ENCODE measurements at regions not wholly inside any gene's neighbourhood (a gene's known extent, or its start where the extent isn't known, plus 50 kb on each side); places are given as distances from the start of the nearest gene placed in this dataset.

- H3K9me3 ChIP-seq (ENCODE audit: control insufficient read depth, low read length) = no peaks in the 10 kb centered on the region
- no peak overlapping the region for H3K4me3 ChIP-seq (ENCODE audit: low read length)
- intact Hi-C loops (cut with DNase I) = no loop called here
- 71% methylated on average over 6 of the region's 6 CpGs for WGBS
- no peaks in the 10 kb centered on the region for H3K4me1 ChIP-seq (ENCODE audit: control insufficient read depth, insufficient read depth, low read length)
- no peak overlapping the region for H3K27ac ChIP-seq (ENCODE audit: low read length)
- ATAC-seq (no peak), DNase-seq (peak in 1 of 3 donors; percentile 12)
- no peaks in the 10 kb centered on the region for H3K27me3 ChIP-seq (ENCODE audit: control insufficient read depth, insufficient read depth)
These were observed 189.3 kb upstream of the ARG1 start for GRCh38 chr6:131383421-131384411.

GRCh38 chr6:131387562-131388447 lies 185.2 kb upstream of the ARG1 start:
- no peak for DNase-seq
- 45% methylated on average over 5 of the region's 5 CpGs for WGBS
- no peaks in the 10 kb centered on the region for H3K9me3 ChIP-seq (ENCODE audit: control insufficient read depth, low read length)
- no peaks in the 10 kb centered on the region for H3K4me1 ChIP-seq (ENCODE audit: control insufficient read depth, insufficient read depth, low read length)
- H3K27ac ChIP-seq (ENCODE audit: low read length) = no peak overlapping the region
- intact Hi-C loops (cut with DNase I) = no loop called here
- no peak for ATAC-seq
- no peaks in the 10 kb centered on the region for H3K27me3 ChIP-seq (ENCODE audit: control insufficient read depth, insufficient read depth)
- no peak overlapping the region for H3K4me3 ChIP-seq (ENCODE audit: low read length)

- ATAC-seq = no peak
- 87% methylated on average over 5 of the region's 5 CpGs for WGBS
- intact Hi-C loops (cut with DNase I) = no loop called here
These were observed 182.7 kb upstream of the ARG1 start for GRCh38 chr6:131390322-131390721.

GRCh38 chr6:131391116-131391515 lies 181.9 kb upstream of the ARG1 start:
- no peak for ATAC-seq
- intact Hi-C loops (cut with DNase I) = no loop called here
- H3K27me3 ChIP-seq (ENCODE audit: control insufficient read depth, insufficient read depth) = no peaks in the 10 kb centered on the region
- 88% methylated on average over 1 of the region's 1 CpG for WGBS
- no peak overlapping the region for H3K4me3 ChIP-seq (ENCODE audit: low read length)
- no peaks in the 10 kb centered on the region for H3K4me1 ChIP-seq (ENCODE audit: control insufficient read depth, insufficient read depth, low read length)
- no peaks in the 10 kb centered on the region for H3K9me3 ChIP-seq (ENCODE audit: control insufficient read depth, low read length)
- DNase-seq = no peak
- no peak overlapping the region for H3K27ac ChIP-seq (ENCODE audit: low read length)

More at GRCh38 chr6:131390322-131390721, 182.7 kb upstream of the ARG1 start:
- H3K4me3 ChIP-seq (ENCODE audit: low read length) = no peak overlapping the region
- H3K9me3 ChIP-seq (ENCODE audit: control insufficient read depth, low read length) = no peaks in the 10 kb centered on the region
- H3K4me1 ChIP-seq (ENCODE audit: control insufficient read depth, insufficient read depth, low read length) = no peaks in the 10 kb centered on the region
- H3K27ac ChIP-seq (ENCODE audit: low read length) = no peak overlapping the region
- no peaks in the 10 kb centered on the region for H3K27me3 ChIP-seq (ENCODE audit: control insufficient read depth, insufficient read depth)
- no peak for DNase-seq

- no peak for DNase-seq
- intact Hi-C loops (cut with DNase I) = no loop called here
- Histone ChIP-seq H3K4me1 (ENCODE audit: control insufficient read depth, insufficient read depth, low read length) (no peaks in the 10 kb centered on the region), H3K9me3 (ENCODE audit: control insufficient read depth, low read length) (no peaks in the 10 kb centered on the region), H3K27ac (ENCODE audit: low read length) (no peak overlapping the region), H3K4me3 (ENCODE audit: low read length) (no peak overlapping the region), H3K27me3 (ENCODE audit: control insufficient read depth, insufficient read depth) (no peaks in the 10 kb centered on the region)
- no peak for ATAC-seq
- 87% methylated on average over 2 of the region's 2 CpGs for WGBS
These were observed 179.6 kb upstream of the ARG1 start for GRCh38 chr6:131393433-131393832.

- WGBS = 73% methylated on average over 1 of the region's 1 CpG
- Histone ChIP-seq H3K27ac (ENCODE audit: low read length) (no peak overlapping the region), H3K4me3 (ENCODE audit: low read length) (no peak overlapping the region), H3K4me1 (ENCODE audit: control insufficient read depth, insufficient read depth, low read length) (no peaks in the 10 kb centered on the region), H3K27me3 (ENCODE audit: control insufficient read depth, insufficient read depth) (no peaks in the 10 kb centered on the region), H3K9me3 (ENCODE audit: control insufficient read depth, low read length) (no peaks in the 10 kb centered on the region)
- DNase-seq (no peak), ATAC-seq (no peak)
- intact Hi-C loops (cut with DNase I) = no loop called here
These were observed 178.1 kb upstream of the ARG1 start for GRCh38 chr6:131394768-131395432.

- intact Hi-C loops (cut with DNase I) = no loop called here
- no peaks in the 10 kb centered on the region for H3K4me1 ChIP-seq (ENCODE audit: control insufficient read depth, insufficient read depth, low read length)
- DNase-seq = no peak
- no peak for ATAC-seq
- H3K27me3 ChIP-seq (ENCODE audit: control insufficient read depth, insufficient read depth) = no peaks in the 10 kb centered on the region
- no peaks in the 10 kb centered on the region for H3K9me3 ChIP-seq (ENCODE audit: control insufficient read depth, low read length)
- 52% methylated on average over 3 of the region's 3 CpGs for WGBS
- no peak overlapping the region for H3K27ac ChIP-seq (ENCODE audit: low read length)
- no peak overlapping the region for H3K4me3 ChIP-seq (ENCODE audit: low read length)
These were observed 174.8 kb upstream of the ARG1 start for GRCh38 chr6:131398176-131398575.

GRCh38 chr6:131399433-131399832 lies 173.6 kb upstream of the ARG1 start:
- H3K4me3 ChIP-seq (ENCODE audit: low read length) = no peak overlapping the region
- WGBS = 51% methylated on average over 4 of the region's 4 CpGs
- DNase-seq = no peak
- H3K27me3 ChIP-seq (ENCODE audit: control insufficient read depth, insufficient read depth) = no peaks in the 10 kb centered on the region
- H3K9me3 ChIP-seq (ENCODE audit: control insufficient read depth, low read length) = no peaks in the 10 kb centered on the region
- no peak for ATAC-seq
- H3K27ac ChIP-seq (ENCODE audit: low read length) = no peak overlapping the region
- intact Hi-C loops (cut with DNase I) = no loop called here
- no peaks in the 10 kb centered on the region for H3K4me1 ChIP-seq (ENCODE audit: control insufficient read depth, insufficient read depth, low read length)

- H3K4me1 ChIP-seq (ENCODE audit: control insufficient read depth, insufficient read depth, low read length) = no peaks in the 10 kb centered on the region
- H3K9me3 ChIP-seq (ENCODE audit: control insufficient read depth, low read length) = no peaks in the 10 kb centered on the region
- no peak for DNase-seq
- intact Hi-C loops (cut with DNase I) = no loop called here
- no peak for ATAC-seq
- no peak overlapping the region for H3K4me3 ChIP-seq (ENCODE audit: low read length)
- H3K27ac ChIP-seq (ENCODE audit: low read length) = no peak overlapping the region
- WGBS = 81% methylated on average over 1 of the region's 1 CpG
- H3K27me3 ChIP-seq (ENCODE audit: control insufficient read depth, insufficient read depth) = no peaks in the 10 kb centered on the region
These were observed 172.8 kb upstream of the ARG1 start for GRCh38 chr6:131400054-131400778.

GRCh38 chr6:131400779-131401496 lies 172.1 kb upstream of the ARG1 start:
- DNase-seq (no peak), ATAC-seq (no peak)
- Histone ChIP-seq H3K9me3 (ENCODE audit: control insufficient read depth, low read length) (no peaks in the 10 kb centered on the region), H3K4me3 (ENCODE audit: low read length) (no peak overlapping the region), H3K27ac (ENCODE audit: low read length) (no peak overlapping the region), H3K27me3 (ENCODE audit: control insufficient read depth, insufficient read depth) (no peaks in the 10 kb centered on the region), H3K4me1 (ENCODE audit: control insufficient read depth, insufficient read depth, low read length) (no peaks in the 10 kb centered on the region)
- intact Hi-C loops (cut with DNase I) = no loop called here
- WGBS = 80% methylated on average over 2 of the region's 2 CpGs

All from right cardiac atrium (tissue), 5 donors.